ENCODE measurements at regions not wholly inside any gene's neighbourhood (a gene's known extent, or its start where the extent isn't known, plus 50 kb on each side); places are given as distances from the start of the nearest gene placed in this dataset.

GRCh38 chr7:125654076-125654475 is 724.5 kb upstream of the POT1 start:
- DNase-seq = no peak

DNA sequence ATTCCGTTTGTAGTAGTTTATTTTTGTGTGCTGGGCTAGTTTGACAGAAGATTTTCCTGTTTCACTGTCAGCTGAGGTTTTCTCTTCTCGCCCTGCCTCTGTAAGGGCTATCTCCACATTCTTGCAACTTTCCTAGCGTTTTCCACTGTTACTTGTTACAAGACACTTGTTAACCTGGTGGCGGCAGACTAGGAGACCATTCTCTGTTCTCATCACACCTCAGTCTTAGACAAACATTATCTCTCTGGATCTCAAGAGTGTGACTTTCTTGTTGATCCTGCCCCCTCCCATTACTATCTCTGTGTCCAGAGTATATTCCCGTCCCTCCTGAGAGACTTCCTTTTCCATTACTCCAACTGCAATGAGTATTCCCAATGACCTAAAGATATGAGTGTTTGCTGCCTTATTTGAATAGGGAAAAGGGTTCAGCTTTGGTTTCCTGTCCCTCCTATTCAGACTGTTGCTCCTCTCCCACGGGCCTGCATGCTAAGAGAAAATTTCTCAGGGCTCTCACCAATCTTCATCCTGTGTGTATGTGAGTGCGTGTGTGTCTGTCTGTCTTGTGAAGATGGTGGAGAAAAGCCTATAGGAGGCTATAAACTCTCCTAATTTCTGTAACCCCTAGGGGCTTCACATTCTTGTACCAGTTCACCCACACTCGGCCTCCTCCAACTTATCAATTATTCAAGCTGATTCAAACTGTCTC is 722.4 kb upstream of the POT1 start:
- no peak for DNase-seq

- no peak for DNase-seq
Measured at GRCh38 chr7:125648543-125648942, 718.9 kb upstream of the POT1 start.

- DNase-seq = no peak
Measured at GRCh38 chr7:125645770-125646169, 716.1 kb upstream of the POT1 start.

DNA sequence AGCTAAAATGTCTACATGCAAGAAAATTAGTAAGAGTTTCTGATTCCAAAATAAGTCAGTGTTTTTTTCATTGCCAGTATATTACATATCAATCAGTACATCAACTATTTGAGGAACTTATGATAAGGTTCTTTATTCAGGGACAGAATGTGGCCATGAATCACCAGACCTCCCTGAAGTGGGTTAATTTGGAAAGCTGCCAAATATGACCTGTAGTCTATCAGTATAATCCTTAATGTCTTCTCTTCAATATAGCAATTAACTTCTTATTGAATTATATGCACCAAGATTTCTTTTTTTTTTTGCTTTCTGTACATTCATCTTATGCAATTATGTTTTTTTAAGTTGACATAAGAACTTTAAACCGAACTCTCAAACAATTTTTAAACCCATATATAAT is 714.5 kb upstream of the POT1 start:
- DNase-seq = no peak

GRCh38 chr7:125643302-125643701 is 713.7 kb upstream of the POT1 start:
- DNase-seq = no peak

- DNase-seq = no peak
Measured at GRCh38 chr7:125641884-125642283, 712.3 kb upstream of the POT1 start.

DNA sequence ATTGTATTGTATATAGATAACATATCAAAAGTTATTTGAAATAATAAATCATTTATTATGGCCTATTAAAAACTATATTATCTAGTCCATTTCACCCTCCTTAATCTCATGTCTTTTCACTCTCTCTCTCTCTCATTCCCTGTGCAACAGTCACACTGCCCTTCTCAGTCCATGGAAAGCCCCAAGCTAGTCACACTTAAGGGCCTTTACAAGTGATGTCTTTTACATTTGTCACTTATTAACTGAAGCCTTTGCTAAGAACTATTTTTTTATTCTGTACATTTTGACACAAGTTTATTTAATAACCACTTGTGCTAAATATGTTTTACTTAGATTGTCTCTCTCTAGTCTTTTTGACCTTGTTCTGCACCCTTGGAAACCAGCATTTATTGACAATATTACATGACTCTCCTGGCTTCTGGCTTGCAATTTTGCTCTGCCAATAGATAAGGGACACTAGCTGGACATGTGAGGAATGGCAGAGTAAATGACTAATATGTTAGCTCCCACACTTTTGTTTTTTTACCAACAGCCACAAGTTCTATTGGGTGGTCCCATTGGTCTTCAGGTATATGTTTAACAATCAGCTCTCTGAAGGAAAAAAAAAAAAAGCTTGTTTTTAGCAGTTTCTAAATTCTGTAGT is 706.8 kb upstream of the POT1 start:
- no peak for DNase-seq

- DNase-seq = no peak
Measured at GRCh38 chr7:125618516-125618915, 688.9 kb upstream of the POT1 start.

DNA sequence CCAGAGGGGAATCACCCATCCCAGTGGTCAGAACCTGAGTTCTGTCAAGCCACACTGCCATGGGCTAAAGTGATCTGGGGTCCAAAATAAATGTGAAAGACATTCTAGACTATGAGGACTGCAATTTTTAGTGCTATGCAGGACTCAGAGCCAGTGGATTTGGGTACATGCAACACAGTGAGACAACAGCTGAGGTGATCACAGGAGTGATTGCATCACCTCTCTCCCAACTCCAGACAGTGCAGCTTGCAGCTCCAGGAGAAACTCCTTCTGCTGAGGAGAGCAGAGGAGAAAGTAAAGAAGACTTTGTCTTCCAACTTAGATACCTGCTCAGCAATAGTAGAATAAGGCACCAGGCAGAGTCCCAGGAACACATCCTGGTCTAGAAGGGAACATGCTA is 682.0 kb upstream of the POT1 start:
- DNase-seq = no peak

GRCh38 chr7:125606671-125607070 is 677.0 kb upstream of the POT1 start:
- DNase-seq = no peak

DNA sequence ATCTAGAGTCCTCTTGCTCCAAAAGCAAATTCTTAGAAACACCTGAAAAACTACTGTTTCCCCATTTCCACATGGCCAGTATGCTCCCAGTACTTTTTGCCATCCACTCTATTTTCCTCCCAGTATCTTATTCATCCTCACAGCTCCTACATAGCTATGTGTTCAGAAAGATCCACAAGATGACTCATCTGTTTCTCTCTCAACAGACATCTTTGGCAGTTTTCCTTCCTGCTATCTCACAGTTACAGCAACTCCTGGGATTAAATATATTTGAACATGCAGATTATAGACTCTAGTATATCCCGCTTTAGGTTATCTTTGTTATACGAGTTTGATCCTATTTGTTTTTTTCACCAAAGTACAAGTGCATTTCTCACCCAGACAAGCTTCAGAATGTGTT is 675.6 kb upstream of the POT1 start:
- DNase-seq = no peak

GRCh38 chr7:125602441-125602840 is 672.8 kb upstream of the POT1 start:
- DNase-seq = no peak

DNA sequence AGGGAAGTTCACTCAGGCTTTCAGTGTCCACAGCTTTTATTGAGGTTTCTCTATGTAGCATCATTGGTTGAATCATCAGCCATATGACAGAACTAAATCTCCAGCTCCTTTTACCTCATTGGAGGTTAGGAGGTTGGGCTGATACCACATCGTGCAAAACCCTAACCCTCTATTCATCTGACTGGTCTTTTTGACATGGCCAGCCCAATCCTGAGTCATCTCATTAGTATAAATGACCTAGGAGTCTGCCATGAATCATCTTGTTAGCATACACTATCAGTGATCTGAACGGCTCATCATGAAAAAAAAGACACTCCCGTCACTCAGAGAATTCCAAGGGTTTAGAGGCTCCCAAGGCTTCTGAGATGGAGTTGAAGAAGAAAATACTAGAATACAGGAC is 669.8 kb upstream of the POT1 start:
- DNase-seq = peak; percentile 0

- no peak for DNase-seq
Measured at GRCh38 chr7:125592331-125592730, 662.7 kb upstream of the POT1 start.

GRCh38 chr7:125573126-125573525 is 643.5 kb upstream of the POT1 start:
- DNase-seq = no peak

GRCh38 chr7:125572414-125572813 is 642.8 kb upstream of the POT1 start:
- no peak for DNase-seq

DNA sequence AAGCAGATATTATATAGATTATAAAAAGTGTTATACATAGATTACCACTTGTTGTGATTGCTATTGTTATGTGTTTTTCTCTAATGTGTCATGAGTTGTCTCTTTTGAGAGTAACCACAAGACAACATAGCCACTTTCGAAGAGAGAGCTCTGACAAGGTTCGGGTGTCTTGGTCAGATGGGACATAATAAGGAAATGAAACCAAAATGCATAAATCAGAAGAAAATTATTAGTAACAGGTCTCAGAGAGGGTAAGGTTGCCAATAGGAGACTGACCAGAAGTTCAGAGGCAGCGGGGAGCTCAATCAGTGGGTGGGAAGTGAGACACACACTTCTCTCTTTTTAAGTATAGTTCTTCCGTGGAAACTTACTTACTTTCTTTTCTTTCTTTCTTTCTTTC is 639.2 kb upstream of the POT1 start:
- DNase-seq = no peak

DNA sequence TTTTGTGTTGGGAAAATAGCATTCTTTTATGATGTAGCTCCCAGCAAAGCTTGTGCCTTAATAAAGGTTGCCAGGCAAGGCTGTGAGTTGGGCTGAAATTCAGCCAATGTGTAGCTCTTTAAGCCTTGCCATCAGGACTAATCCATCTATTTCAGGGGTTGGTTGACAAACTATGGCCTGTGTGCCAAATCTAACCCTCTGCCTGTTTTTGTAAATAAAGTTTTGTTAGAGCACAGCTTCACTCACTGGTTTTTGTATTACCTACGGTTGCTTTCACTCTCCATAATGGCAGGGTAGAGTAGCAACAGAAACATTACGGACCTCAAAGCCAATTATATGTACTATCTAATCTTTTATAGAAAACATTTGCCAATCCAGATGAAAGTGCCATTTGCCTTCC is 638.1 kb upstream of the POT1 start:
- DNase-seq = no peak

DNA sequence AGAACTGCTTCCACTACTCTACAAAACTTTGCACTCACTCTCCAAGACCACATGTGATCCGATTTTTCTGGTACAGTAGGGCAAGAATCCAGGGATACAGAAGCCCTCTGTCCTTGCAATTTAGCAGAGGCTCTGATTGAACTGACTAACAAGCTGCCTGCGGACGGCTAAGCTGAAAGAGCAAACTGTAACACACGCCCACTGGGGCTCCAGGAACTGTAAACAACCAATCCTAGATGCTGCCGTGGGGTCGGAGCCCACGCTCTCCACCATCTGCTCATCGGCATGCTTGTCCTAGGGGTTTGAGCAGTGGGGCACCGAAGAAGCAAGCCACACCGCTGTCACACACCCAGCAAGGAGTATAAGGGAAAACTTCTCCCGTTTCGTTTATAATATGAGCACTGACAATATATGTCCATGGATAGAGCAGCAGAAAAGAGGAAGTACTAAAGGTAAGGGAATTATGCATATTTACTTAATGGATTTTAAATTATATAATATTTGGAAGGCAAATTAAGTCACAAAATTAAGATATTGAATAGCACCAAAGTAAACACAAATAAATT is 634.4 kb upstream of the POT1 start:
- DNase-seq = no peak

- DNase-seq = no peak
Measured at GRCh38 chr7:125563557-125563956, 633.9 kb upstream of the POT1 start.

DNA sequence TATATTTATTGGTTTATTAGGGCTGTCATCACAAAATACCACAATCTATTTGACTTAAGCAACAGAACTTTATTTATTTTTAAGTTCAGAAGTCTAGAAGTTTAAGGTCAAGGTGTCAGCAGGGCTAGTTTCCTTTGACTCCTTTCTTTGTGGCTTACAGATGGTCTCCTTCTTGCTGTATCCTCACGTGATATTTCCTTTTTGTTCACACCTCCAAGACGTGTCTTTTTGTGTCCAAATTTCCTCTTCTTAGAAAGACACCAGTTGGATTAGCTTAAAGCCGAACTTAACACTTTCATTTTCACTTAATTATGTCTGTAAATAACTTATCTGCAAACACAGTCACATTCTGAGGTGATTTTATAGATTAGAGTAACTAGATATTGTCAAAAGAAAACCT is 631.4 kb upstream of the POT1 start:
- DNase-seq = no peak

DNA sequence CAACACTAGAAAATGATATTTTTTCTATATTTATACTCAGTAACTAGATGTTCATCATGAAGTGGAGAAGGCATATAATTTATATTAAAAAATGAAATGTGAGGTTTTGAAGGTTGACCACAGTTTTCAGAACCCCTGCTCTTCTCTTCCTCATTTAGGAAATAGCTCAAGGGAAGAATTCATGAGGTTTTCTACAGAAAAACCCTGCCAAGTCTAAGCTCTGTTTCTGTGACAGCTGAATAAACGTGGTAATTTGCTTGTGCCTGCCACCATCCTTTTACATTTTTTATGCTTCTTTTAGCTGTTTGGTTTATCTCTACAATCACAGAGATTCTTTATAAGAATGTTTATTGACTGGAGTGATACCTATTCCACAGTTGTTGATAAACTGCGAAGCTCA is 630.3 kb upstream of the POT1 start:
- DNase-seq = no peak

DNA sequence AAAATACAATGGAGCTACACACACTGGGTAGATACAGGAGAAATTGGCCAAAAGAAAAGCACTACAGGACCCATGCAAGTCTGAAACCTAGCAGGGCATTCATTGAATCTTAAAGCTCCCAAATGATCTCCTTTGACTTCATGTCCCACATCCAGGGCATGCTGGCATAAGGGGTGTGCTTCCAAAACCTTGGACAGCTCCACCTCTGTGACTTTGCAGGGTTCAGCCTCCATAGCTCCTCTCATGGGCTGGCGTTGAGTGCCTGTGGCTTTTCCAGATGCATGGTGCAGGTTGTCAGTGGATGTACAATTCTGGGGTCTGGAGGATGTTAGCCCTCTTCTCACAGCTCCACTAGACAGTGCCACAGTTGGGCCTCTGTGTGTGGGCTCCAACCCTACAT is 626.3 kb upstream of the POT1 start:
- DNase-seq = no peak

GRCh38 chr7:125551008-125551407 is 621.4 kb upstream of the POT1 start:
- no peak for DNase-seq
